ENCODE measurements at regions not wholly inside any gene's neighbourhood (a gene's known extent, or its start where the extent isn't known, plus 50 kb on each side); places are given as distances from the start of the nearest gene placed in this dataset.
"Not testable (repeated sequence)": the region's sequence is repeated elsewhere in the genome, so short reads cannot be mapped to it uniquely, and the experiment has no call there.

DNA sequence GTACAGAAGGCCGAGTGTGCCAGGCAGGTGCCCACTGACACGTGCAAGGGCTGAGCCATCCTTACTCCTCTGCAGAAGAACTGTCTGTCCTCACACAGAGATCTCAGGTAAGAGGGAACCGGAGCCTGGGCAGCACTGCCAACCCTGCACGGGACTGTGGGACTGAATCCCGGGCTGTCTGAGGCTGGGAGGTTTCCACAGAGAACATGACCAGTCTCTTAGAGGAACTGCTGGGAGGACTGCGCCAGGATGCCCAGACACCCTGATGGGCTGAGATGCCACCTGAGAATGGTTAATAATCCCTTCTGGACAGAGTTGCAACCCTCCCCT, 302.9 kb upstream of the SFSWAP start:
- Histone ChIP-seq H3K9me3 (no peaks in the 10 kb centered on the region), H3K27me3 (no peaks in the 10 kb centered on the region), H3K4me1 (peaks cover 10% of the 10 kb centered on the region), H3K27ac (no peak overlapping the region), H3K9ac (no peak overlapping the region), H4K20me1 (no peaks in the 10 kb centered on the region), H3K36me3 (no peaks in the 10 kb centered on the region), H3K4me3 (no peak overlapping the region), H3K4me2 (no peak overlapping the region)
- no peak for TF ChIP-seq Cebpa-rat (IDR thresholded peaks at IDR 0.05)

DNA sequence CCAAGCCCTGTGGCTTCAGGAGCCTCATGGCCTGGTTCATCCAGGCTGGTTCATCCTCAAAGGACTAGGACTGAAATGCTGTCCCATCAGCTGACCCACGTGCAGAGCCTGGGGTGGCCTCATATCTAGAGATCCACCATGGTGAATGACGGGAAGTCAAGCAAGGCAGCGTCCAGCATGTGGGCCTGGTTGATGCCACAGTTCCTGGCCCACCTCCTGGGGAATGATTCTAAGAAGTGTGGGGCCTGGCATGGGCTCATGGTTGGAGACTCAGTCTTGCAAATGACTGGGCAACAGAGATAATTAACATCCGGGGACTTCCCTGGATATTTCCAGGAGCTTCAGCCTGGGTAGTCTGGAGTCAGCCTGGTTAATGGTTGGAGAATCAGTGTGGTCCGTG, 302.4 kb upstream of the SFSWAP start:
- Histone ChIP-seq H3K36me3 (no peaks in the 10 kb centered on the region), H4K20me1 (no peaks in the 10 kb centered on the region), H3K4me1 (peaks cover 10% of the 10 kb centered on the region), H3K27ac (no peak overlapping the region), H3K27me3 (no peaks in the 10 kb centered on the region), H3K9me3 (no peaks in the 10 kb centered on the region), H3K9ac (no peak overlapping the region), H3K4me3 (no peak overlapping the region), H3K4me2 (no peak overlapping the region)
- TF ChIP-seq Cebpa-rat (IDR thresholded peaks at IDR 0.05): no peak

DNA sequence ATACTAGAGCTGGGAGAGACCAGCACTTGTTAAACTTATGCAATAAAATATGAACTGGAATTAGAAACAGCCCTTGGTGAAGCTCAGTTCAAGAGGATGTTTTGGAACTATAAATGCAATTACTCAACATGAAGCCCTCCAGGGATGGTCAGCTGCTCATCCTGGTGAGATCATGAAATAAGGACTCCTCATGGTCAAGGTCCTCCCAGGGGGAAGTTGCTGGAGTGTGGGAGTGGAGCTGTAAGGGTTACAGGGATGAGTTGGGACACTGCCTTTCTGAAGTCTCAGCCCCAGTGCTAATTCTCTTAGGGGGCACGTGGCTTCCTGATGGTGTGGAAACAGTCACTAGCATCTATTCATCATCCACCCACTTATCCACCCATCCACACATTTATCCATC, 301.7 kb upstream of the SFSWAP start:
- Histone ChIP-seq H3K9me3 (no peaks in the 10 kb centered on the region), H3K27ac (no peak overlapping the region), H3K9ac (no peak overlapping the region), H3K4me3 (no peak overlapping the region), H3K4me1 (peaks cover 10% of the 10 kb centered on the region), H3K36me3 (no peaks in the 10 kb centered on the region), H4K20me1 (no peaks in the 10 kb centered on the region), H3K4me2 (no peak overlapping the region), H3K27me3 (no peaks in the 10 kb centered on the region)
- no peak for TF ChIP-seq Cebpa-rat (IDR thresholded peaks at IDR 0.05)

DNA sequence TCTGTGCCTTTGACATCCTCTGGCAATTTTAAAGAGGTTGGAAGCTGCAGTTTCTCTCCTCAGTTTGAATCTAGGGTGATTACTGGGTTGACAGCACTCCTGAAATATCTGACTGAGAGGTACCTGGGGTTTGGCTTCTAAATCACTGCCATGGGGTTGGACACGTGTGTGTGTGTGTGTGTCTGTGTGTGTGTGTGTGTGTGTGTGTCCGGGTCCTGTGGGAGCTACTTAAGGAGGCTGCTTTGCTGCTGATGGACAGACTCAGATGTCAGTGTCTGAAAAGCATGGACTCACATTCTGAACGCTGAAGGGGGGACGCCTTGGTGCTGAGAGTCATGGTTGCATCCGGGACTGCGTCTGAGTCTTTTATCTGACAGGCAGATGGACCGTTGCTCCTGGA, 299.1 kb upstream of the SFSWAP start:
- not testable (repeated sequence) for H3K9me3 ChIP-seq, H3K27me3 ChIP-seq, H3K4me2 ChIP-seq, H3K27ac ChIP-seq, H3K4me3 ChIP-seq, H3K9ac ChIP-seq, H3K4me1 ChIP-seq, H4K20me1 ChIP-seq, H3K36me3 ChIP-seq

DNA sequence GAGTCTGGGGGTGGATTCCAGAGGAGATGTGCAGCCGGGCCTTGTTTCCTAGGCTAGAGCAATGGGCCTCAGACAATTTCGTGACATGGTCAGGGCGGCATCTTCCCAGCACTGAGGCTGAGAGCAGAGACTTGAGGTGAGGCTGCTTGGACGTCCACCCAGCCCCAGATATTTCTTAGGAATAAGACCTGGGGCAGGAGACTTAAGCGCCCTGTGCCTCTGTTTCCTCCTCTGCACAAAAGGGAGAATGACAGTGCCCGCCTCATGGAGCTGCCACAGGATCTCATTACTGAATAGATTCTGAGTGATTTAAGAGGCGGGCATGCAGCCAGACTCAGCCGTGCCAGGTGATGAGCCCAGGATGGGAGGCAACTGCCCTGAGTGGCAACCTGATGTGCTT, 297.9 kb upstream of the SFSWAP start:
- Histone ChIP-seq H3K9ac (no peak overlapping the region), H3K4me2 (no peak overlapping the region; the same call in 1 of the 2 replicates), H3K36me3 (no peaks in the 10 kb centered on the region), H4K20me1 (no peaks in the 10 kb centered on the region), H3K27me3 (no peaks in the 10 kb centered on the region), H3K9me3 (no peaks in the 10 kb centered on the region), H3K4me3 (no peak overlapping the region), H3K4me1 (no peaks in the 10 kb centered on the region), H3K27ac (no peak overlapping the region)
- no peak for TF ChIP-seq Cebpa-rat (IDR thresholded peaks at IDR 0.05)

DNA sequence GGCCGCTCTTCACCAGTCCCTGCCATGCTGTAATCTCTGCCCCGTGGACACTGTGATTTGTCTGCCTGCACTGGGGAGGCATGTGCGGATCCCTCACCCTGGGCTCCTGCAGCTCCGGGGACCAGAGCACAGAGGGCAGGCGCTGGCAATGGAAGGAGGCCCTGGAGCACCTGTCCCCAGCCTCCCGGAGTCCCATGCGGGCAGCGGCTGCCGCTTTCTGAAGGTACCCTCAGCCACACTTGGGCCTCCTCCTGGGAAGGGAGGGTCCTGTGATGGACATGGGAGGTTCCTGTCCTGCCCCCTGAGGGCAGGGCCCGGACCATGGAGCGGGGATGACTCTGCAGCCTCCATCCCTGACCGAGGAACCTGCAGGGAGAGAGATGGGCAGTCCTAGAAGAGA, 297.4 kb upstream of the SFSWAP start:
- no peak overlapping the region for H3K4me2 ChIP-seq

DNA sequence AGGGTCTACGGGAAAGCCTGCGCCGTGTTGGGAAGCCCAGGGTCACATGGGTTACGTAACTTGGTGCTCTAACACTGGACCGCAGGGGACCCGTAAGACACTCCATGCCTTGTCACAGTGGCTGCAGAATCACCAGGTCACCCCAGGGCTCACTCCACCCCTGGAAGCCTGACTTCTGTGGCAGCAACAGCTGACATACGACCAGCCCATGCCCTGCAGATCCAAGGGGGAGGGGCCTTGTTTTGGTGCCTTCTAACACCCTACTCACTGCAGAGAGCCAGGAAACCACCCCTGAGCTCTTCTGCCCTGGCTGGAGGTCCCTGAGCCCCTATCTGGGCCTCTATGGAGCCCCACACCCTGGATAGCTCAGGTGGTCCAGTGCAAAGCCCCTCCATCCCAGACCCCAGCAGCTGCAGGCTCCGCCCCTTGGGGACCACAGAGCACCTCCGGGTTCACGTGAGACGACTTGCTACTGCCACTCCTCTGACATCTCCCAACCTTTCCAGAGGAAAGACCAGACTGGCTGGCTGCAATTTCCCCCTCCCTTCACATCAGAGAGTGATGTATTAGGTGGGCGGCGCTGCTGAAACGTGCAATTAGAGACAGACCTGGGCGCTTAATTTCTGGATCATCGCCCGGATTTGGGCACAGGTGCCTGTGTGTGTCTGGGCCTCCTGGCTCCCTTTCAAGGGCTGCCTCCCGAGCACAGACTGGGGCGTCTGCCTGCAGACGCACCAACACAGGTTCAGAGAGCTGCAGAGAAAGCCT, 296.6 kb upstream of the SFSWAP start:
- not testable (repeated sequence) for H3K9ac ChIP-seq, H3K4me3 ChIP-seq, H3K9me3 ChIP-seq, H3K4me2 ChIP-seq, H3K27ac ChIP-seq, H3K36me3 ChIP-seq, H4K20me1 ChIP-seq, H3K4me1 ChIP-seq, H3K27me3 ChIP-seq

More for the DNA sequence above, 297.4 kb upstream of the SFSWAP start:
- H3K9me3 ChIP-seq: no peaks in the 10 kb centered on the region
- H4K20me1 ChIP-seq: no peaks in the 10 kb centered on the region
- H3K27ac ChIP-seq: no peak overlapping the region
- H3K4me1 ChIP-seq: no peaks in the 10 kb centered on the region
- no peak overlapping the region for H3K9ac ChIP-seq
- no peaks in the 10 kb centered on the region for H3K36me3 ChIP-seq
- TF ChIP-seq Cebpa-rat (IDR thresholded peaks at IDR 0.05): no peak
- no peak overlapping the region for H3K4me3 ChIP-seq
- H3K27me3 ChIP-seq: no peaks in the 10 kb centered on the region

DNA sequence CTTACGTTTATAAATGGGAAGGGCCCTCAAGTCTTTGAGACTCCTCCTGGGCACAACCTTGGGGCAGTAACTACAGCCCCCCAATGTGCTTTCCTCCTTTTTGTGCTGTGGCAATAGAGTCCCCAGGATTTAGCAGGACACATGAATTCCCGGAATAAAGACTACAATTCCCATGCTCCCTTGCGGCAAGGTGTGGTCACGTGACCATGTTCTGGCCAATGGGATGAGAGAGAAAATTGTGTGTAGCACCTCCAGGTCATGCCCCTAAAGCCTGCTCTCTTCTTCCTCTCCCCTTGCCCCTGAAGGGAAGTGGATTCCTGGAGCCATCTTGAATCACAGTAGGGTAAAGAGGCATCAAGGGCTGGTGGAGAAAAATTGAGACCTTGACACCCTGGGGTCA, 295.1 kb upstream of the SFSWAP start:
- Histone ChIP-seq H3K36me3 (no peaks in the 10 kb centered on the region), H3K9ac (no peak overlapping the region), H4K20me1 (no peaks in the 10 kb centered on the region), H3K4me1 (no peaks in the 10 kb centered on the region), H3K27ac (no peak overlapping the region), H3K4me3 (no peak overlapping the region), H3K27me3 (no peaks in the 10 kb centered on the region), H3K4me2 (no peak overlapping the region), H3K9me3 (no peaks in the 10 kb centered on the region)
- no peak for TF ChIP-seq Cebpa-rat (IDR thresholded peaks at IDR 0.05)

DNA sequence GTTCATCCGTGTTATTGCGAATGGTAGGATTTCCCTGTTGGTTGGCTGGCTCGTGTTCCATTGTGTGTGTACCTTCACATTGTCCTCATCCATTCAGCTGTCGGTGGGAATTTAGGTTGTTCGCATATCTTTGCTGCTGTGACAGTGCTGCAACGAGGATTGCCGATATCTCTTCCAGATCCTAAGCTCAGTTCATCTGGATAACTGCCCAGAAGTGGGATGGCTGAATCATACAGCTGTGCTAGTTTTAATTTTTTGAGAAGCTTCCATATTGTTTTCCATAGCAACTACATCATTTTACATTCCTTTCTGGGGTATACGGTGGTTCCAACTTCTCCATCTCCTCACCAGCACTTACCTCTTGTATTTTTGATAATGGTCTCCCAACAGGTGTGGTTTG, 292.8 kb upstream of the SFSWAP start:
- no peaks in the 10 kb centered on the region for H3K36me3 ChIP-seq
- no peak overlapping the region for H3K4me2 ChIP-seq
- H3K9ac ChIP-seq: no peak overlapping the region
- 0 out of 2 replicates have a peak, but pooled peaks cover 5% of the 10 kb centered on the region for H3K9me3 ChIP-seq
- H3K27me3 ChIP-seq: no peaks in the 10 kb centered on the region
- no peak for TF ChIP-seq Cebpa-rat (IDR thresholded peaks at IDR 0.05)
- no peak overlapping the region for H3K4me3 ChIP-seq
- H4K20me1 ChIP-seq: no peaks in the 10 kb centered on the region
- H3K4me1 ChIP-seq: no peaks in the 10 kb centered on the region
- H3K27ac ChIP-seq: no peak overlapping the region

DNA sequence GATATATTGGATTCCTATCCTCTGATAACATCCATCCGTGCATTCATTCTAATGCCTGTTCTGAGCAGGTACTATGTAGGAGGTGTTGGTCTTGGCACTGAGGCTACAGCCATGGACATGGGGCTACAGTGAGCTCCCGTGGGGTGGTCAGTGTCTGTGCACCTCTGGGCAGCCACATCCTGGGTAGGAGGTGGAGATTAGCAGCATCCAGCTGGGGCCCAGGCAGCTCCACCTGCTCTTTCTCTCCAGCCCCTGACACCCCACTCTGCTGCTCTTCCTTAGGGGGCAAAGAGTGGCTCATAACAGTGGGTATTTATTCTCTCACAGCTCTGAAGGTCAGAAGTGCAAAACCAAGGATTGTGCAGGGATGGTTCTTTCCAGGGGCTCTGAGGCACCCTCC, 292.0 kb upstream of the SFSWAP start:
- no peak overlapping the region for H3K9ac ChIP-seq
- peaks cover 13% of the 10 kb centered on the region for H3K9me3 ChIP-seq
- no peaks in the 10 kb centered on the region for H3K27me3 ChIP-seq
- no peaks in the 10 kb centered on the region for H3K4me1 ChIP-seq
- no peak overlapping the region for H3K4me3 ChIP-seq
- H4K20me1 ChIP-seq: no peaks in the 10 kb centered on the region
- H3K27ac ChIP-seq: no peak overlapping the region
- no peak for TF ChIP-seq Cebpa-rat (IDR thresholded peaks at IDR 0.05)
- no peaks in the 10 kb centered on the region for H3K36me3 ChIP-seq
- H3K4me2 ChIP-seq: no peak overlapping the region

DNA sequence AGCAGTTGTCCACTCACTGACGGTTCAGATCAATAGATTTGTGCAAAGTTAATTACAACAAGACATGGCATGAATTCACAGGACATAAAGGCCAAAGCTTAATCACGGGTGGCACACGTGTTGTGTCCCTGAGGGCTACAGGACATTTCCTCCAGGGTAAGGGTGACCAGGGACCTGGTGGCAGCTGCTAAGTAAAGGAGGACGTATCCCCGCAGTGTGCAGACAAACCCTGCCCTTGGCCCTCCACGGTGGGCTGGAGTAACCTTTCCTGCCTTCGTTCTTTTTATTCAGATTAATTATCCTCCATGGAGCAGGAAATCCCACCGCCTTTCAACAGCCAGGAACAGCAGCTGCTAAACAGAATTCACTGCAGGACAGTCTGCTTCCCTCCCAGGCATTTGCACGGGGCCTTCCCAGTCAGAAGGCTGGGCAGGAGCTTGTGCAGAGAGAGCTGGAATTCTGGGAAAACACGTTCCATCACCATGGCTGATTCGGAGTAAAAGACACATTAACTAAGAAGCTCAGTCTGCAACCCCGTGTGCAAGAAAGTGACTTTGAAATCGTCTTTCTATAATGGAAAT, 289.9 kb upstream of the SFSWAP start:
- no peak overlapping the region for H3K9ac ChIP-seq
- H4K20me1 ChIP-seq: no peaks in the 10 kb centered on the region
- no peaks in the 10 kb centered on the region for H3K27me3 ChIP-seq
- no peak overlapping the region for H3K4me2 ChIP-seq
- H3K4me1 ChIP-seq: no peaks in the 10 kb centered on the region
- peaks cover 34% of the 10 kb centered on the region for H3K9me3 ChIP-seq
- no peak overlapping the region for H3K4me3 ChIP-seq
- no peaks in the 10 kb centered on the region for H3K36me3 ChIP-seq
- no peak for TF ChIP-seq Cebpa-rat (IDR thresholded peaks at IDR 0.05)
- H3K27ac ChIP-seq: no peak overlapping the region

All from BLaER1 (cell line).